NB4 (cell line): ENCODE measurements at regions not wholly inside any gene's neighbourhood (a gene's known extent, or its start where the extent isn't known, plus 50 kb on each side); places are given as distances from the start of the nearest gene placed in this dataset.
"Not testable (repeated sequence)": the region's sequence is repeated elsewhere in the genome, so short reads cannot be mapped to it uniquely, and the experiment has no call there.

Experiments used
- CTCF ChIP-seq: IDR thresholded peaks from one replicate; pipeline ENCODE4 v1.5.1; 2012; ENCODE audit warnings: low read depth, low read length
- MYC ChIP-seq: IDR thresholded peaks from 2 replicates; pipeline ENCODE4 v1.6.1; 2011; ENCODE audit warnings: low read depth, low read length

DNA sequence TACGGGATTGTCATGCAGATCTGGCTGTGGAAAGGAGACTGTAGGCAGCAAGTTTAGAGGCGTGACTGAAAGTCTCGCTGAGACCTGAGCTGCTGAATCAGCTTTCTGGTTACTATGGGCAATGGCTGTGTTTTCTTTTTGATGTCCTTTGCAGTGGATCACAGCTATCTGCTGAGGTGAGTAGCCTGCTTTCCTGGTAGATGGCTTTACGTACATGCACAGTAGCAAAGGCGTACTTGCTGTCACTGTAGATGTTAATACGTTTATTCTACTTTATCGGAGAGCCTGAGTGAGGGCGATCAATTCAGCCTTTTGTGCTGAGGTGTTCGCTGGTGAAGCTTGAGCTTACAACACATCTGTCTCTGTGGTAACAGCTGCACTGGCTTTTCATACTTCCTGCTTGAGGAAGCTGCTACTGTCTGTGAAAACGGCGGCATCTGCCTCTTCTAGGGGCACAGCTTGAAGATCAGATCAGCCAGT lies 92.9 kb upstream of the FAM90A1 start:
- TF ChIP-seq CTCF, MYC: not testable (repeated sequence)
